GM12865 (cell line): ENCODE measurements at regions not wholly inside any gene's neighbourhood (a gene's known extent, or its start where the extent isn't known, plus 50 kb on each side); places are given as distances from the start of the nearest gene placed in this dataset.

ENCODE experiments used
- DNase-seq: peaks from one replicate; pipeline ENCODE4 v3.0.0; 2010; ENCODE audit warnings: low read depth
- H3K4me3 ChIP-seq: 2 replicates; pipeline ENCODE4 v1.5.1; 2011; ENCODE audit warnings: mild to moderate bottlenecking, low read depth, low read length, control low read depth
- TF ChIP-seq, protein P1 (sequence below): IDR thresholded peaks from 2 replicates; pipeline ENCODE4 v1.5.1; 2011; ENCODE audit warnings: low read length, control low read depth, low read depth, inconsistent platforms; ENCODE audit not compliant: insufficient read depth; ENCODE audit errors: missing control alignments

DNA sequence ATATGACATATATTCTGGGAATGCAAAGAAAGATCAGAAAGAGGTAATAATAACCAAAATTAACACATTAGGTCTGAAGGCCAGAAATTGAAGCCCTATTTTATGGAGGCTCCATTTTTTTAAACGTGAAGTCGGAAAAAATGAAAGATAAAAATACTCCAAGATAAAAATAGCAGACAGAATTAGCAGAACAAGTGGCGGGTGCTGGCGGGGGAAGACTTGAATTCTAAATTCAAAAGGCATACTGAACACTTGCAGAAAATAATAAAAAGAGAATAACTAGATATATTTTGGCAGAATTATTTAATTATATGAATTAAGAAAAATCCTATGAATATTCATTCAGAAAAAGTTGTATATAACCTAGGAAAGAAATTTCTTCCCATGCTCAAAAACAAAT is 543.7 kb upstream of the ACO1 start:
- TF ChIP-seq, protein P1, sequence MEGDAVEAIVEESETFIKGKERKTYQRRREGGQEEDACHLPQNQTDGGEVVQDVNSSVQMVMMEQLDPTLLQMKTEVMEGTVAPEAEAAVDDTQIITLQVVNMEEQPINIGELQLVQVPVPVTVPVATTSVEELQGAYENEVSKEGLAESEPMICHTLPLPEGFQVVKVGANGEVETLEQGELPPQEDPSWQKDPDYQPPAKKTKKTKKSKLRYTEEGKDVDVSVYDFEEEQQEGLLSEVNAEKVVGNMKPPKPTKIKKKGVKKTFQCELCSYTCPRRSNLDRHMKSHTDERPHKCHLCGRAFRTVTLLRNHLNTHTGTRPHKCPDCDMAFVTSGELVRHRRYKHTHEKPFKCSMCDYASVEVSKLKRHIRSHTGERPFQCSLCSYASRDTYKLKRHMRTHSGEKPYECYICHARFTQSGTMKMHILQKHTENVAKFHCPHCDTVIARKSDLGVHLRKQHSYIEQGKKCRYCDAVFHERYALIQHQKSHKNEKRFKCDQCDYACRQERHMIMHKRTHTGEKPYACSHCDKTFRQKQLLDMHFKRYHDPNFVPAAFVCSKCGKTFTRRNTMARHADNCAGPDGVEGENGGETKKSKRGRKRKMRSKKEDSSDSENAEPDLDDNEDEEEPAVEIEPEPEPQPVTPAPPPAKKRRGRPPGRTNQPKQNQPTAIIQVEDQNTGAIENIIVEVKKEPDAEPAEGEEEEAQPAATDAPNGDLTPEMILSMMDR, result no peak
- no peak for DNase-seq

DNA sequence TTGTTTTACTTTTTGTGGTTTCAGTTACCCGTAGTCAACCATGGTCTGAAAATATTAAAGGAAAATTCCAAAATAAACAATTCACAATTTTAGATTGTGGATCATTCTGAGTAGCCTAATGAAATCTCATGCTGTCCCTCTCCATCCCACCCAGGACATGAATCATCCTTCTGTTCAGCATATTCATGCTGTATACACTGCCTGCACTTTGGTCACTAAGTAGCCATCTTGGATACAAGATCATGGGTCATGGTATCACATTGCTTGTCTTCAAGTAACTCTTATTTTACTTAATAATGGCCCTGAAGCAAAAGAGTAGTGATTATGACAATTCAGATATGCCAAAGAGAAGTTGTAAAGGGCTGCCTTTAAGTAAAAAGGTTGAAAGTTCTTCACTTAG is 536.5 kb upstream of the ACO1 start:
- no peak overlapping the region for H3K4me3 ChIP-seq
- no peak for DNase-seq
- TF ChIP-seq, protein P1, result no peak

More for the DNA sequence above, 543.7 kb upstream of the ACO1 start:
- H3K4me3 ChIP-seq, result no peak overlapping the region

DNA sequence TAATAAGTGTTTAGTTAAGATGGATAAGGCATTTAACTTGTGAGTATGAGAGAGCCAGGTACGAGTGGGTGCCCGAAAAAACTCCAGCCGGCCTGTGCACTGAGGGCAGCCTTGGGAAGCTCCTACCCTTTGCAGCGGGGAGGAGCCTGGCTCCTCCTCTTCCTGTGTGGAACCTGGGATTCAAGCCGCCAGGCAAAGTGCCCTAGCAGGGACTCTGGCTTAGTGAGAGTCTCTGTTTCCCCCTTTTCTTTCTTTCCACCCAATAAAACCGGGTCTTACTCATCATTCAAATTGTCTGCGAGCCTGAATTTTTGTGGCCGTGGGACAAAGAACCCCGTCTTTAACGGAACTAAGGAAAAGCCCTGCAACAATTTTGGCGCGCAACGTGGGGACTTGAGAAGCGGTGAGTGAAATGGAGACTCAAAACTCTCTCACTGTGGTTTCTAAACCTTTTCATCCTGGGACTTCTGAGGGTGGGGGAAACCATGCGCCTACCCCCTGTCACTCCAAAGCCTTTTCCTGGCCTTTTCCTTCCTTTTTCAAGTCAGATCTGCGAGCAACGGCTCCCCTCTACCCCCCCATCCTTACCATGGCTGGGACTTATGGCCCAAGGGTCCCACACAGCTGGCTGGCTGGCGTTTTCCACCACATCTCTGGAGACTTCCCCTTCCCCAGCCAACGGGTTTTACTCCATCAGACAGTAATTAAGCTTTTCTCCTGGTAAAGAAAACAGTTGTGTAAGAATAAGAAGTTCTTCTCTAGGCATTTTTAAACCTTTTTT is 535.7 kb upstream of the ACO1 start:
- TF ChIP-seq, protein P1, result no peak
- no peak for DNase-seq
- H3K4me3 ChIP-seq, result no peak overlapping the region

DNA sequence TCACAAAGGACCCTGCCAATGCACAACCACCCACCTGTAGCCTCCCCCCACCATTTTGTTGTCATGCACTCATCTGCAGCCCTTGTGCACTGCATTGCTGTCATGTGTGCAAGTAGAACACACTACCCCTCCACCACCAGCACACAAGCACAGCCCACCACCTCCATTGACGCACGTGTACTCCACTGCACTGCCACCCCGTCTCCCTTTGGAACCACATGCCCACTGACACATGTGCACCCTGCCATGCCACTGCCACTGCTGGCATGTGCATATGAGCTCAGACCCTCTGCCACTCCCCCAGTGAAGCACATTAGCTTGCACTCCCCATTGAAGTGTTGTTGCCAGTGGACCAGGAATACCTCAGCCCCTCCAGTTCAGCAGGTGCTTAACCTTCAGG is 530.3 kb upstream of the ACO1 start:
- no peak for DNase-seq
- no peak overlapping the region for H3K4me3 ChIP-seq
- TF ChIP-seq, protein P1, result no peak

DNA sequence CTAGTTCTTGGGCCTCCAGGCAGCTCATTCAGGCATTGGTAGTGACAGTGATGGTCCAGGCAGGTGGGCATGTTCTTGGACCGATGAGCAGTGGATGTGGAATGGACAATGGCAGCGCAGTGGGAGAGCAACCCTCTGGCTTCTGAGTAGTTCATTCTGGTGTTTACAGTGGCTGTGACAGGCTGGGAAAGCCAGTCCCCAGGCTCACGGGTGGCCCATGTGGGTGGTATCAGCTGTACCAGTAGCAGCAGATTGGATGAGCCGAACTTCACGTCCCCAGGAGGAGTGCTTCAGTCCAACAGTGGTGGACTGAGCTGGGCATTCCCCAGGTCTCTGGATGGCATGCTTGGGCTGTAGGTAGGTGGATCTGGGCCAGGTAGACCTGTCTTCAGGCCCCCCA is 515.6 kb upstream of the ACO1 start:
- TF ChIP-seq, protein P1, result no peak
- DNase-seq, result no peak
- no peak overlapping the region for H3K4me3 ChIP-seq

DNA sequence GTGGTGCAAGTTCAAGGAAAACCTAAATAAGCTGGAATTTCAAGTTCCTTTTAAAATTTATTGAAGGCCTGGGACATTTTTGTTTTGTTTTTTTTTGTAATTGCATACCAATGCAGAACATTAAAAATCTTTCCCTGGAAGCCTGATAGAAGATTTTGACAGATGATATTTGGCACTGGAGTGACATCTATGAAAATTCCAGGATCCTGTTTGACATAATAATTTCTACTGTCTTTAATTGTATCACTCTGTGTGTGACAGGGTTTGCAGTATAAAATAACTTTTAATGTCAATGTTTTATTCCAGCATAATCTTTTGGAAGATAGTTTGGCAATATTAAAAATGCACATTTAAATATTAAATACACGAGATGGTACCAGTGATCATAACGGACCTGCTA is 514.2 kb upstream of the ACO1 start:
- TF ChIP-seq, protein P1, result no peak
- DNase-seq, result no peak
- no peak overlapping the region for H3K4me3 ChIP-seq

DNA sequence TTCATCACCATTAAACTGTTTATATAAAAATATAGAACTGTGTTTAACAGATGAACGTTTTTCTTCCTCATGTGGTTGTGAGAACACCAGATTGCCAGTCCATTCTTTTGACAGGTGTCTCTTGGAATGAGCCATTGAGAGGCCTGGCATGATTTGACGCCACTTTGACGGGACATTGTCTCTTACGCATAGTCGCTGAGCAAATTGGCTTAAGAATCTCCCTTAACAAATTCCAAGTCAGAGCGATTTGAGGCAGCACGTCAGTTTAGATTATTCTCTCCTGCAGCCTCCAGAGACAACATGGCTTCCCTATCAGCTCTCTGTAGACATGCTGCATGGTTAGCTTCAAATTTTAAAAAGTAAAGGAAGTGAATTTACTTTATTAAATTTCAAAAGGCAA is 510.7 kb upstream of the ACO1 start:
- no peak overlapping the region for H3K4me3 ChIP-seq
- TF ChIP-seq, protein P1, result no peak
- no peak for DNase-seq
